ENCODE measurements at regions not wholly inside any gene's neighbourhood (a gene's known extent, or its start where the extent isn't known, plus 50 kb on each side); places are given as distances from the start of the nearest gene placed in this dataset.

- TF ChIP-seq CTCF (IDR thresholded peaks at IDR 0.05) (no peak), POLR2A (IDR thresholded peaks at IDR 0.05) (no peak), EP300 (IDR thresholded peaks at IDR 0.05) (no peak), POLR2AphosphoS5 (IDR thresholded peaks at IDR 0.05) (no peak)
Measured at GRCh38 chr6:109252261-109253041, 129.8 kb downstream of the CD164 start.
